ENCODE measurements at regions not wholly inside any gene's neighbourhood (a gene's known extent, or its start where the extent isn't known, plus 50 kb on each side); places are given as distances from the start of the nearest gene placed in this dataset.

DNA sequence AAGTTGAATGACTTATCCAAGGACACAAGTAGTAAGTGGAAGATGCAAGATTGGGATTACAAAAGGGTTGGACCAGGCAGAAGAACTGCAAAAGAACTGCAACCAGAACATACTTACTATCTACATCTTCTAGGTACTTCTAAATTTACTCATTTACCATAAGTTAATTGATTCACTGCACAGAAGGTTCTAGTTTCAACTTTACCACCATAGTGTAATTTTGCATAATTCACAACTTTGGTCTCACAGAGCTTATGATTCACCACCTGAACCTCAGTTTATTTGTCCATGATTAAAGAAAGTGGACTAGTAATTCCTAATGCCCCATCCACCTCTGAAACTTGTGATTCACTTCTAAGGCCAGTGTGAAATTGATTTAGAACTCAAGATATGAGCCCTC lies 236.8 kb upstream of the UBE2E2 start:
- ATAC-seq (ENCODE audit: insufficient read depth, low read depth): no peak
- no peaks in the 10 kb centered on the region for H4K20me1 ChIP-seq (ENCODE audit: insufficient read depth, low read length)
- H3K4me2 ChIP-seq (ENCODE audit: insufficient read depth, low read length): no peak overlapping the region
- H3K27ac ChIP-seq (ENCODE audit: low read length): no peak overlapping the region
- H3K79me2 ChIP-seq (ENCODE audit: insufficient read depth, low read length): no peaks in the 10 kb centered on the region
- H2AFZ ChIP-seq (ENCODE audit: low read depth, low read length): no peak overlapping the region
- H3K9ac ChIP-seq (ENCODE audit: low read depth, low read length): no peak overlapping the region
- H3K36me3 ChIP-seq (ENCODE audit: insufficient read depth, low read length): no peaks in the 10 kb centered on the region
- H3K27me3 ChIP-seq (ENCODE audit: insufficient read depth, low read length, poor library complexity): no peaks in the 10 kb centered on the region
- no peak for DNase-seq
- no peak overlapping the region for H3K4me3 ChIP-seq (ENCODE audit: low read depth in 1 of 2, low read length in 2 of 2)
- no peaks in the 10 kb centered on the region for H3K9me3 ChIP-seq (ENCODE audit: insufficient read depth, low read length, severe bottlenecking)
- TF ChIP-seq, protein P1, sequence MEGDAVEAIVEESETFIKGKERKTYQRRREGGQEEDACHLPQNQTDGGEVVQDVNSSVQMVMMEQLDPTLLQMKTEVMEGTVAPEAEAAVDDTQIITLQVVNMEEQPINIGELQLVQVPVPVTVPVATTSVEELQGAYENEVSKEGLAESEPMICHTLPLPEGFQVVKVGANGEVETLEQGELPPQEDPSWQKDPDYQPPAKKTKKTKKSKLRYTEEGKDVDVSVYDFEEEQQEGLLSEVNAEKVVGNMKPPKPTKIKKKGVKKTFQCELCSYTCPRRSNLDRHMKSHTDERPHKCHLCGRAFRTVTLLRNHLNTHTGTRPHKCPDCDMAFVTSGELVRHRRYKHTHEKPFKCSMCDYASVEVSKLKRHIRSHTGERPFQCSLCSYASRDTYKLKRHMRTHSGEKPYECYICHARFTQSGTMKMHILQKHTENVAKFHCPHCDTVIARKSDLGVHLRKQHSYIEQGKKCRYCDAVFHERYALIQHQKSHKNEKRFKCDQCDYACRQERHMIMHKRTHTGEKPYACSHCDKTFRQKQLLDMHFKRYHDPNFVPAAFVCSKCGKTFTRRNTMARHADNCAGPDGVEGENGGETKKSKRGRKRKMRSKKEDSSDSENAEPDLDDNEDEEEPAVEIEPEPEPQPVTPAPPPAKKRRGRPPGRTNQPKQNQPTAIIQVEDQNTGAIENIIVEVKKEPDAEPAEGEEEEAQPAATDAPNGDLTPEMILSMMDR (IDR thresholded peaks at IDR 0.05; ENCODE audit: borderline replicate concordance, extremely low read depth, low read length, poor library complexity, severe bottlenecking): no peak
- TF ChIP-seq EZH2 (IDR thresholded peaks at IDR 0.05; ENCODE audit: borderline replicate concordance, low read depth, low read length, severe bottlenecking): no peak
- no peaks in the 10 kb centered on the region for H3K4me1 ChIP-seq (ENCODE audit: insufficient read depth, low read length)

DNA sequence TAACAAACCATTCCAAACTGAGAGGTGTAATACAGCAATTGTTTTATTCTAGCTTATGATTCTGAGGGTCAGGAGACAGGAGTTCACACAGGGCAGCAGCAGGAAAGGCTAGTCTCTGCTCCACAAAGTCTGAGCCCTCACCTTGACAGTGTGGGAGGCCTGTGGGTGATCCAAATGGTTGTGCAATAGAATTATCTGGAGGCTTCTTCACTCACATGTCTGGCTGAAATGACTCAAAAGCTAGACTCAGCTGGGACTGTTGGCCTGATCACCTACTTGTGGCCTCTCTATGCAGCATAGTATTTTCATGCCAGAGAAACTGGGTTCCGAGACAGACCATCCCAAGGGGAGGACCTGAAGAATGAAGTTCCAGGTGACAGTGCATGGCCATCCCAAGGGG lies 233.9 kb upstream of the UBE2E2 start:
- no peaks in the 10 kb centered on the region for H3K4me1 ChIP-seq (ENCODE audit: insufficient read depth, low read length)
- no peak for DNase-seq
- no peaks in the 10 kb centered on the region for H3K36me3 ChIP-seq (ENCODE audit: insufficient read depth, low read length)
- TF ChIP-seq EZH2 (IDR thresholded peaks at IDR 0.05; ENCODE audit: borderline replicate concordance, low read depth, low read length, severe bottlenecking): no peak
- TF ChIP-seq, protein P1 (IDR thresholded peaks at IDR 0.05; ENCODE audit: borderline replicate concordance, extremely low read depth, low read length, poor library complexity, severe bottlenecking): no peak
- ATAC-seq (ENCODE audit: insufficient read depth, low read depth): no peak
- no peaks in the 10 kb centered on the region for H3K27me3 ChIP-seq (ENCODE audit: insufficient read depth, low read length, poor library complexity)
- no peak overlapping the region for H3K9ac ChIP-seq (ENCODE audit: low read depth, low read length)
- H2AFZ ChIP-seq (ENCODE audit: low read depth, low read length): no peak overlapping the region
- no peak overlapping the region for H3K4me3 ChIP-seq (ENCODE audit: low read depth in 1 of 2, low read length in 2 of 2)
- no peaks in the 10 kb centered on the region for H3K79me2 ChIP-seq (ENCODE audit: insufficient read depth, low read length)
- H3K27ac ChIP-seq (ENCODE audit: low read length): no peak overlapping the region
- no peaks in the 10 kb centered on the region for H3K9me3 ChIP-seq (ENCODE audit: insufficient read depth, low read length, severe bottlenecking)
- H4K20me1 ChIP-seq (ENCODE audit: insufficient read depth, low read length): no peaks in the 10 kb centered on the region
- no peak overlapping the region for H3K4me2 ChIP-seq (ENCODE audit: insufficient read depth, low read length)

DNA sequence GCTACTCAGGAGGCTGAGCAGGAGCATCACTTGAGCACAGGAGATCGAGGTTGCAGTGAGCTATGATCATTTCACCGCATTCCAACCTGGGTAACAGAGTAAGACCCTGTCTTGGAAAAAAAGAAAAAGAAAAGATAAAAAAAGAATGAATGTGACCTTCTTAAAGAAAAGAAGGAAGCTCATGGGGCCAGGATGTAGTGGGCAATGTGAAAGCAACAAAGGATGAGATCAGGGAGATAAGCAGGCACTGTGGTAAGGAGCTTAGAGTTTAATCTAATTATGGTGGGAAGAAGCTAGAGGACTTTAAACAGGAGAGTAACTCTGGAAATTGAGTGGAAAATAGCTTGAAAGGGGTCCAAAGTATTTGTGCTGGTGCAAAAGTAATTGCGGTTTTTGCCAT lies 231.6 kb upstream of the UBE2E2 start:
- H3K9me3 ChIP-seq (ENCODE audit: insufficient read depth, low read length, severe bottlenecking): no peaks in the 10 kb centered on the region

More for the DNA sequence above, 231.6 kb upstream of the UBE2E2 start:
- Histone ChIP-seq H3K9ac (ENCODE audit: low read depth, low read length) (no peak overlapping the region), H3K4me1 (ENCODE audit: insufficient read depth, low read length) (no peaks in the 10 kb centered on the region), H3K27ac (ENCODE audit: low read length) (no peak overlapping the region), H3K4me3 (ENCODE audit: low read depth in 1 of 2, low read length in 2 of 2) (no peak overlapping the region), H2AFZ (ENCODE audit: low read depth, low read length) (no peak overlapping the region), H3K36me3 (ENCODE audit: insufficient read depth, low read length) (no peaks in the 10 kb centered on the region), H3K27me3 (ENCODE audit: insufficient read depth, low read length, poor library complexity) (no peaks in the 10 kb centered on the region), H4K20me1 (ENCODE audit: insufficient read depth, low read length) (no peaks in the 10 kb centered on the region), H3K4me2 (ENCODE audit: insufficient read depth, low read length) (no peak overlapping the region), H3K79me2 (ENCODE audit: insufficient read depth, low read length) (no peaks in the 10 kb centered on the region)
- DNase-seq (no peak), ATAC-seq (ENCODE audit: insufficient read depth, low read depth) (no peak)
- TF ChIP-seq, protein P1 (IDR thresholded peaks at IDR 0.05; ENCODE audit: borderline replicate concordance, extremely low read depth, low read length, poor library complexity, severe bottlenecking): no peak
- TF ChIP-seq EZH2 (IDR thresholded peaks at IDR 0.05; ENCODE audit: borderline replicate concordance, low read depth, low read length, severe bottlenecking): no peak

Measured in DND-41 (cell line).